Gastrocnemius medialis (tissue), 4 donors: ENCODE measurements at regions not wholly inside any gene's neighbourhood (a gene's known extent, or its start where the extent isn't known, plus 50 kb on each side); places are given as distances from the start of the nearest gene placed in this dataset.

ENCODE experiments used
- CTCF ChIP-seq, 5 experiments: fragments of 450-650 bp in 3 of 5; fragments of 200-600 bp in 2 of 5; sonication (generic) in 2 of 5; IDR thresholded peaks in 4 of 5; conservative IDR thresholded peaks in 1 of 5; 1 replicate in 4 of 5; 2 replicates in 1 of 5; pipeline ENCODE4 v1.5.1; 2016 to 2019; ENCODE audit warnings: antibody characterized with exemption in 5 of 5, mild to moderate bottlenecking in 3 of 5, moderate library complexity in 3 of 5
- POLR2A ChIP-seq, 2 donors: fragments of 450-650 bp; IDR thresholded peaks; one replicate each; pipeline ENCODE4 v1.6.1; 2017; ENCODE audit warnings: antibody characterized with exemption in 2 of 2, mild to moderate bottlenecking in 2 of 2, moderate library complexity in 2 of 2

DNA sequence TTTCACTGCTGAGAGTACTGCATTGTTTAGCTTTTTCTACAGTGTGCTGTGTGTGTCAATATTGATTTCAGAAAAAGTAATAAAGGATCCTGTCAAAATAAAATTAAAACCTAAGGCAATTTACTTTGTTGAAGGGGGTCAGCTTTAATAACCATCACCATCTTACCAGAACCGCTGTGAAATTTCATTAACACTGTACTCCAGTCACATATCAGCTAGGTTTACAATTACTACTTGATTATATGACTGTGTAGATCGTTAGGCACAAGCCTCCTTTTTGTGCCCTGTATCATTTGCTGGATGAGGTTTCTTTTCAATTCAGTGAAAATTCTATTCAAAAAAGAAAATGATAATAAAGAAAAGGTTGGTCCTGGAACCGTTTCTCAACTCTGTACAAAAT, 917.2 kb downstream of the CENPC start:
- TF ChIP-seq CTCF (IDR thresholded peaks at IDR 0.05 in 4 of 5, conservative IDR thresholded peaks at IDR 0.05 in 1 of 5), result no peak
- TF ChIP-seq POLR2A (IDR thresholded peaks at IDR 0.05), result no peak
